ENCODE measurements at regions not wholly inside any gene's neighbourhood (a gene's known extent, or its start where the extent isn't known, plus 50 kb on each side); places are given as distances from the start of the nearest gene placed in this dataset.
A peak's percentile ranks its signal among the peaks of the same experiment; 100 is the strongest.

DNA sequence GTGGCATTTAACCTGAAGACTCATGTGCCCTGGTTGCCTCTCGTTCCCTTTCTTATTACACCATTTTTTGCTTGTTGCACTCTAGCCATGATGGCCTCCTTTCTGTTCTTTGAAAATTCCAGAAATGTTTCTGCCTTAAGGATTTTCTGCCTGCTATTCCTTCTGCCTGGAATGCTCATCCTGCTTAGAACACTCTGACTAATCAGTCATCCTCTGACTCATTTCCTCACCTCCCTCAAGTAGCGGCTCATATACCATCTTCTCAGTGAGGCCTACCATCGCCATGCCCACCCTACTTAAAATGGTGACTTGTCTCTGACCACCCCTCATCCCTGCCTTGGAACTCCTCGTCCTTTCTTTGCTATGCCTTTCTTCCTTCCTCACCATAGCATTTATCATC lies 68.8 kb downstream of the KIF4B start:
- TF ChIP-seq, protein P1, sequence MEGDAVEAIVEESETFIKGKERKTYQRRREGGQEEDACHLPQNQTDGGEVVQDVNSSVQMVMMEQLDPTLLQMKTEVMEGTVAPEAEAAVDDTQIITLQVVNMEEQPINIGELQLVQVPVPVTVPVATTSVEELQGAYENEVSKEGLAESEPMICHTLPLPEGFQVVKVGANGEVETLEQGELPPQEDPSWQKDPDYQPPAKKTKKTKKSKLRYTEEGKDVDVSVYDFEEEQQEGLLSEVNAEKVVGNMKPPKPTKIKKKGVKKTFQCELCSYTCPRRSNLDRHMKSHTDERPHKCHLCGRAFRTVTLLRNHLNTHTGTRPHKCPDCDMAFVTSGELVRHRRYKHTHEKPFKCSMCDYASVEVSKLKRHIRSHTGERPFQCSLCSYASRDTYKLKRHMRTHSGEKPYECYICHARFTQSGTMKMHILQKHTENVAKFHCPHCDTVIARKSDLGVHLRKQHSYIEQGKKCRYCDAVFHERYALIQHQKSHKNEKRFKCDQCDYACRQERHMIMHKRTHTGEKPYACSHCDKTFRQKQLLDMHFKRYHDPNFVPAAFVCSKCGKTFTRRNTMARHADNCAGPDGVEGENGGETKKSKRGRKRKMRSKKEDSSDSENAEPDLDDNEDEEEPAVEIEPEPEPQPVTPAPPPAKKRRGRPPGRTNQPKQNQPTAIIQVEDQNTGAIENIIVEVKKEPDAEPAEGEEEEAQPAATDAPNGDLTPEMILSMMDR (IDR thresholded peaks at IDR 0.05; ENCODE audit: low read depth, low read length): no peak
- DNase-seq (ENCODE audit: extremely low read depth, low read depth): peak; percentile 4

DNA sequence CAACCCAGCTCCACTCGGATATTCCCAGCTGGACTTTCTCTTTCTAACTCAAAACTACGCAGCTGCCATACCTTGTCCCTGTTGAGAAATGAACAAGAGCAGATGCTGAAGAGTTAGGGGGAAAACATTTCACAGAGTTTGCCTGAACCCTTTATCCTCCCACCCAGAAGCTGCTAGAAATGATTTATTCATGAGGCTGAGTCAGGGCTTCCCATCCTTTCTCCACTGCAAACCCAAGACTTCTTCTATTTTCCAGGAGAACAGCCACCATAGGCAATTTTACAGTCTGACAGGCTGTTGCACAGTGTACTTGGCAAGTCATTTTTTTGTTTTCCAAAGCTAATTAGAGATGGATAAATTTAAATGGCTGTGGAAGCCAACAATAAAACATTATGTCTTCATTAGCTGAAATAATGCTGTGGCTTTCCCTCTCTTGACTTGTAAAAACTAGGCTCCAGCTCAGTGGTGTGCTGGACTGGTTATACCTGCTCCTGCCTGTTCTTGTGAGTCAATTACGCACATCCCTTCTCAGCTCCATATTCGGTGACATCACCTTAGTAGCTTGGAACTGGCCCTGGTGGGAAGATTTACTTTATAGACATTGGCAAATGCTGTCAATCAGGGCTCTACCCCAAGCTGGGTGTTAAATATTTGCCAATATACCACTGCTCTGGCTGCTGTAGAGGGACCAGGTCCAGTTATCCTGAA lies 71.9 kb downstream of the KIF4B start:
- TF ChIP-seq, protein P1 (IDR thresholded peaks at IDR 0.05; ENCODE audit: low read depth, low read length): no peak
- DNase-seq (ENCODE audit: extremely low read depth, low read depth): no peak

DNA sequence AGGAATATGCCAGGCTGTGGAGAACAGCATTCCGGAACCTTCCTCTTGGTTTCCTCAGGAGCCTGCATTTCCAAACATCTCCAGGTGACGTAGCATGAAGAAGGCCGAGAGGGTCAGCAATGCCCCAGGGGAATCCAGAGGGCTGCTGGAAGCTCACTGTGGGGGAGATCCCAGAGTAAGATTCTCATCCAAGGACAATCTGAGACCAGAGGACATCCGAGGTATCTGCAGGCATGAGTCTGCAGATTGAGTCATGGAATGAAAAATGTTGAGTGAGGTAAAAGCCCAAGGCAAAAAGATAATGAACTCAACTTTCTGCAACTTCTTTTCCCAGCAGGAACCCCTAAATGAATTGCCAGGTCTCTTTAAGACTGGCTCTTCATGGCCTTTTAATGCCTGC lies 73.5 kb downstream of the KIF4B start:
- TF ChIP-seq, protein P1 (IDR thresholded peaks at IDR 0.05; ENCODE audit: low read depth, low read length): no peak
- no peak for DNase-seq (ENCODE audit: extremely low read depth, low read depth)

DNA sequence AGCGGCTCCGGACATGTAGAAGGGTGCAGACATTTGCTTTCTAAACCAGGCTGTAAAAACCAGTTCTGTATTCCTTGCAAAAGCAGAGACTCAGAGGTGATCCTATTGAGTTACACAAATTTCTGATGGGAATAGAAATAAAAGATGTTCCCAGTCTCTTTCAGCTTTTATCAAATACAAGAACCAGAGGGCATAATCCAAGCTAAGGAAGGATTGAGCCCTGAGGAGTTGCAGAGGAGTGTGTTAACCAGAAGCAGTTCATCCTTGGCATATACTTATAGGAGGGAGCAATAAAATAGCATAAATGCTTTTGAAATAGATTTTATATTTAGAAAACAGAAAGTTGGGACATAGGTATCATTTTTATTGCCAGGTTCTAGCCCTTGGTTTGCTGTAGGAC lies 75.3 kb downstream of the KIF4B start:
- TF ChIP-seq, protein P1 (IDR thresholded peaks at IDR 0.05; ENCODE audit: low read depth, low read length): no peak
- DNase-seq (ENCODE audit: extremely low read depth, low read depth): no peak

DNA sequence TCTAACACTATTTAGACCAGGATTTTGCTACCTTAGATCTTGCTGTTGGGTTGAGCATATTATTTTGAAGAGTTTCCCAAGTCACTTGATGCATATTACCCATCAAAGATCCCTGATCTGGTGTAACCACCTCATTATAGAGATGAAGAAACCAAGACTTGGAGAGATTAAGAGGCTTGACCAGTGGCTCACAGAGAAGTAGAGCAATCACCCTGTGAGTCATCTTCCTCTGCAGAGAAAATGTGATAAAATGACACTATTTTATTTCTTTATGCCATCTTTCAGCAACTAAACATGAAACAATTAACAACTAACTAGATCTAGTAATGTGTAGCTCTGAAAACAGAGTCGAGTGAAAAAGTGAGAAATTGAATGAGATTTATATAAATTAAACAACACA lies 76.1 kb downstream of the KIF4B start:
- no peak for DNase-seq (ENCODE audit: extremely low read depth, low read depth)
- TF ChIP-seq, protein P1 (IDR thresholded peaks at IDR 0.05; ENCODE audit: low read depth, low read length): no peak

DNA sequence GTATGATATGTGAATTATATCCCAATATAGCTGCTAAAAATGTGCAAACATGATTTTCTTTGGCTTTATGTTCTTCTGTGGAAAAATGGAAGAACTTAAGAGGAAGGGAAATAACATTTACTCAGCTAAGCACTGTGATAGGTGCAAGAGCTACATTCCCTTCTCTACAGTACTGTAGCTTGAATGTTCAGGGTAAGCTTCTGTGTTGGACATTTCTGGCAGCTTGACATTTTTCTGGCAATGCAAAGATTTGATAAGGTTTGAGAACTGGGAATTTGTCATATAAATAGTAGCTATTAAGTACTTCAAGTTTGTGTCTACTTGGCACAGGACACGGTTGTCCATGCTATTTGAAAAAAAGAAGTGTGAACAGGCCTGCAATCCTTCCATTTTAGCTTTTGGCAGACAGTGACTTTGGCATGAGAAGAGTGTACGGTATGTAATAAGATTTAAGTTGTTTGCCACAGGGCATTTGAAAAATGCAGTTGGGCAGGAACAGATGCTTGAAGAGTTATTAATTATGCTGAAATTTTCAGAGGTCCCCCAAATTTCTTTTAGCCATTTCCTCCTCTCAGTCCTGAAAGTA lies 77.6 kb downstream of the KIF4B start:
- TF ChIP-seq, protein P1 (IDR thresholded peaks at IDR 0.05; ENCODE audit: low read depth, low read length): no peak
- DNase-seq (ENCODE audit: extremely low read depth, low read depth): no peak

All from AG09319 (cell line).